Panc1 (cell line): ENCODE measurements at regions not wholly inside any gene's neighbourhood (a gene's known extent, or its start where the extent isn't known, plus 50 kb on each side); places are given as distances from the start of the nearest gene placed in this dataset.

ENCODE experiments used
- ATAC-seq: fragments of 200-7000 bp; cut with Tn5 transposase; 2 replicates; pipeline ENCODE4 v1.9.1; 2020; ENCODE audit warnings: mild to moderate bottlenecking, moderate library complexity
- BruUV-seq: library from RNA; stranded (reverse); fragments of 400-500 nt; replicated peaks from 2 replicates; lab custom pipeline; 2021; lab: Mats Ljungman, UMichigan
- CTCF ChIA-PET: fragments of 300-600 bp; sonication (Branson Sonifier 250); formaldehyde crosslinking; loops from one replicate; lab custom pipeline; 2022; ENCODE audit warnings: antibody characterized with exemption; lab: Charles Lee
- POLR2A ChIA-PET: fragments of 300-600 bp; sonication (Branson Sonifier 250); formaldehyde crosslinking; loops from one replicate; lab custom pipeline; 2022; ENCODE audit warnings: antibody characterized with exemption; lab: Charles Lee
- DNase-seq: peaks from one replicate; pipeline ENCODE4 v3.0.0-alpha.2; 2010; ENCODE audit warnings: low read depth, low spot score
- H3K27ac ChIP-seq: 2 replicates; pipeline ENCODE4 v1.5.1; 2011; ENCODE audit warnings: mild to moderate bottlenecking, low read length, inconsistent platforms
- H3K27me3 ChIP-seq: fragments of 200-500 bp; sonication (Bioruptor generic); 2 replicates; pipeline ENCODE4 v1.6.0; 2014; ENCODE audit warnings: low read length, inconsistent platforms; ENCODE audit not compliant: control insufficient read depth, insufficient read depth
- H3K36me3 ChIP-seq: fragments of 200-500 bp; sonication (Bioruptor generic); 2 replicates; pipeline ENCODE4 v1.5.1; 2014; ENCODE audit warnings: inconsistent platforms, mild to moderate bottlenecking, low read length, moderate library complexity; ENCODE audit not compliant: control insufficient read depth, insufficient read depth
- H3K4me1 ChIP-seq: 2 replicates; pipeline ENCODE4 v1.5.1; 2011; ENCODE audit warnings: inconsistent platforms, mild to moderate bottlenecking, low read length, moderate library complexity; ENCODE audit not compliant: control insufficient read depth, insufficient read depth
- H3K4me3 ChIP-seq, 2 experiments: 2 replicates each; pipeline ENCODE4 v1.5.1; 2011 to 2012; ENCODE audit warnings: low read depth in 2 of 2, low read length in 2 of 2, mild to moderate bottlenecking in 2 of 2, inconsistent platforms in 1 of 2, moderate library complexity in 1 of 2
- H3K9me3 ChIP-seq: fragments of 200-500 bp; sonication (Bioruptor generic); 2 replicates; pipeline ENCODE4 v1.5.1; 2014; ENCODE audit warnings: low read depth, mild to moderate bottlenecking, inconsistent platforms, low read length, moderate library complexity; ENCODE audit not compliant: control insufficient read depth, insufficient read depth
- POLR2AphosphoS5 ChIP-seq: IDR thresholded peaks from 2 replicates; pipeline ENCODE4 v1.6.1; 2012; ENCODE audit warnings: mild to moderate bottlenecking, low read depth, low read length, moderate library complexity
- REST ChIP-seq, 2 experiments: IDR thresholded peaks; 2 replicates each; pipeline ENCODE4 v1.6.1; 2011 to 2012; ENCODE audit warnings: low read depth in 2 of 2, control low read depth in 1 of 2, low read length in 1 of 2, mild to moderate bottlenecking in 1 of 2, moderate library complexity in 1 of 2; ENCODE audit not compliant: insufficient read depth in 1 of 2
- SIN3A ChIP-seq: IDR thresholded peaks from 2 replicates; pipeline ENCODE4 v1.6.1; 2012; ENCODE audit warnings: low read depth, mild to moderate bottlenecking, low read length, moderate library complexity, borderline replicate concordance; ENCODE audit not compliant: insufficient read depth
- TCF7L2 ChIP-seq: IDR thresholded peaks from 2 replicates; pipeline ENCODE4 v1.6.1; 2011; ENCODE audit warnings: mild to moderate bottlenecking, low read depth, low read length, inconsistent platforms
- in situ Hi-C: cut with HindIII; loops from 2 replicates; pipeline ENCODE4 v1.10.0; 2016; ENCODE audit warnings: low sequenced_read_pairs, low pct_unique_long_range_greater_than_20kb
- intact Hi-C: fragments of 100-400 bp; cut with micrococcal nuclease; formaldehyde crosslinking; loops from one replicate; pipeline ENCODE4 v1.10.0; 2022; ENCODE audit not compliant: unreplicated experiment
- TF ChIP-seq, protein P1 (sequence below): fragments of 450-650 bp; IDR thresholded peaks from 2 replicates; pipeline ENCODE4 v1.5.1; 2017; ENCODE audit warnings: mild to moderate bottlenecking

- ChIA-PET CTCF (interaction anchor here (0.6 kb wide), 1 partner anchor 209 kb away, joined by 6 read pairs; no protein-coding TSS in a partner anchor), POLR2A (no interaction called here)
- Histone ChIP-seq H3K36me3 (no peaks in the 10 kb centered on the region), H3K27me3 (no peaks in the 10 kb centered on the region; the same call in 1 of the 2 replicates), H3K4me1 (no peaks in the 10 kb centered on the region), H3K27ac (no peak overlapping the region), H3K4me3 (no peak overlapping the region), H3K9me3 (no peaks in the 10 kb centered on the region)
- ATAC-seq = no peak
- no peak for DNase-seq
- TF ChIP-seq SIN3A (no peak), TCF7L2 (no peak), POLR2AphosphoS5 (no peak), REST (IDR thresholded peaks at IDR 0.05; ENCODE audit: insufficient read depth in 1 of 2, low read depth in 2 of 2, low read length in 1 of 2) (no peak)
- TF ChIP-seq, protein P1, sequence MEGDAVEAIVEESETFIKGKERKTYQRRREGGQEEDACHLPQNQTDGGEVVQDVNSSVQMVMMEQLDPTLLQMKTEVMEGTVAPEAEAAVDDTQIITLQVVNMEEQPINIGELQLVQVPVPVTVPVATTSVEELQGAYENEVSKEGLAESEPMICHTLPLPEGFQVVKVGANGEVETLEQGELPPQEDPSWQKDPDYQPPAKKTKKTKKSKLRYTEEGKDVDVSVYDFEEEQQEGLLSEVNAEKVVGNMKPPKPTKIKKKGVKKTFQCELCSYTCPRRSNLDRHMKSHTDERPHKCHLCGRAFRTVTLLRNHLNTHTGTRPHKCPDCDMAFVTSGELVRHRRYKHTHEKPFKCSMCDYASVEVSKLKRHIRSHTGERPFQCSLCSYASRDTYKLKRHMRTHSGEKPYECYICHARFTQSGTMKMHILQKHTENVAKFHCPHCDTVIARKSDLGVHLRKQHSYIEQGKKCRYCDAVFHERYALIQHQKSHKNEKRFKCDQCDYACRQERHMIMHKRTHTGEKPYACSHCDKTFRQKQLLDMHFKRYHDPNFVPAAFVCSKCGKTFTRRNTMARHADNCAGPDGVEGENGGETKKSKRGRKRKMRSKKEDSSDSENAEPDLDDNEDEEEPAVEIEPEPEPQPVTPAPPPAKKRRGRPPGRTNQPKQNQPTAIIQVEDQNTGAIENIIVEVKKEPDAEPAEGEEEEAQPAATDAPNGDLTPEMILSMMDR = no peak
- intact Hi-C loops = no loop called here
- in situ Hi-C loops = no loop called here
- BruUV-seq = no TSS peak
Observed at GRCh38 chr5:168176941-168177340, 114.5 kb upstream of the WWC1 start.

DNA sequence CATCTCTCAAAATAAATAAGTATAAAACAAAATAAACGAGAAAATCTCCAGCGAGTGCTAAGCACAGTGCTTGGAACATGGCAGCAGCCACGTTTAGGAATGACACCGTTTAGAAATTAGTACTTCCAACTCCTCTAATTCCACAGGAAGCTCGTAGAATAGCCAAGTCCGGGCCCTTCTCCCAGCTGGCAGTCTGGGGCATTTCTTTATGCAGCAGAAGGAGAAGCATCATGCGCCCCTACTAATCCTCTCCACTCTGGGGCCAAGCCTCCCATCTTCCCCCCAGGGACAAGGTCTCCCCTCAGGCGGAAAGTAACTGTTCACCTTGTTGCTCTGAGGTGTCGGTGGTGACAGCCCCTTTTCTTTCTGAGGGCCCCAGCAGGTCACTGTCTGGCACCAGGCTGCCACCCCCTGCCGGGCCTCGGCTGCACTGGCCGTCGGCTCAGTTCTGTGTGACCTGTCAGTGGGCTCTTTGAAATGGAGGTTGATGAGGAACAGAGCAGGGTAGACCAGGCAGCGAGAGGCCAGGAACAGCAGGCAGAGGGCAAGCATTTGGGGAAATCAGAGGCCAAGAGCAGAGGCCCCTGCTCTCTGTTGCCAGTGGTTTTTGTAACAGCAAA lies 113.5 kb upstream of the WWC1 start:
- ChIA-PET POLR2A (no interaction called here), CTCF (no interaction called here)
- TF ChIP-seq TCF7L2 (no peak), REST (IDR thresholded peaks at IDR 0.05; ENCODE audit: insufficient read depth in 1 of 2, low read depth in 2 of 2, low read length in 1 of 2) (no peak), POLR2AphosphoS5 (no peak), SIN3A (no peak)
- TF ChIP-seq, protein P1 = no peak
- intact Hi-C loops = no loop called here
- ATAC-seq (no peak), DNase-seq (no peak)
- no TSS peak for BruUV-seq
- no peaks in the 10 kb centered on the region for H3K4me1 ChIP-seq
- no peaks in the 10 kb centered on the region for H3K9me3 ChIP-seq
- H3K27me3 ChIP-seq = no peaks in the 10 kb centered on the region
- no peaks in the 10 kb centered on the region for H3K36me3 ChIP-seq
- no peak overlapping the region for H3K27ac ChIP-seq
- in situ Hi-C loops = no loop called here
- no peak overlapping the region for H3K4me3 ChIP-seq
